ENCODE measurements at regions not wholly inside any gene's neighbourhood (a gene's known extent, or its start where the extent isn't known, plus 50 kb on each side); places are given as distances from the start of the nearest gene placed in this dataset.

DNA sequence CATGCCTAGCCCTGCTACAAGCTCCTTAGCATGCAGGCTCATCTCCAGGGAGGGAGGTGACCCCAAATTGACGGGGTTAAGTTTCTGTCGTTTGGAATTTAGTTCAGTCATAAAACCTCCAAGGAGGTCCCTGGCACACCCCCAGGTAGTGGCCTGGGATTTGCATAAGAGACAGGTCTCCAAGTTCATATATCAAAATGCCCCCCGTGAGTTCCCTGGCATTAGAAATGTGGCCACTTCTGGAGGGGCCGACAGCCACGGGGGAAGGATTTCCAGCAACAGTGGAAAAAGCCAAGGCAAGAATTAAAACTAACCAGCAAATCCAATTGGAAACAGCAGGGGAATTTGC, 228.8 kb downstream of the BCL11B start:
- no peak overlapping the region for H3K27ac ChIP-seq
- no peak for TF ChIP-seq ZFX (IDR thresholded peaks at IDR 0.05)
- TF ChIP-seq, protein P1, sequence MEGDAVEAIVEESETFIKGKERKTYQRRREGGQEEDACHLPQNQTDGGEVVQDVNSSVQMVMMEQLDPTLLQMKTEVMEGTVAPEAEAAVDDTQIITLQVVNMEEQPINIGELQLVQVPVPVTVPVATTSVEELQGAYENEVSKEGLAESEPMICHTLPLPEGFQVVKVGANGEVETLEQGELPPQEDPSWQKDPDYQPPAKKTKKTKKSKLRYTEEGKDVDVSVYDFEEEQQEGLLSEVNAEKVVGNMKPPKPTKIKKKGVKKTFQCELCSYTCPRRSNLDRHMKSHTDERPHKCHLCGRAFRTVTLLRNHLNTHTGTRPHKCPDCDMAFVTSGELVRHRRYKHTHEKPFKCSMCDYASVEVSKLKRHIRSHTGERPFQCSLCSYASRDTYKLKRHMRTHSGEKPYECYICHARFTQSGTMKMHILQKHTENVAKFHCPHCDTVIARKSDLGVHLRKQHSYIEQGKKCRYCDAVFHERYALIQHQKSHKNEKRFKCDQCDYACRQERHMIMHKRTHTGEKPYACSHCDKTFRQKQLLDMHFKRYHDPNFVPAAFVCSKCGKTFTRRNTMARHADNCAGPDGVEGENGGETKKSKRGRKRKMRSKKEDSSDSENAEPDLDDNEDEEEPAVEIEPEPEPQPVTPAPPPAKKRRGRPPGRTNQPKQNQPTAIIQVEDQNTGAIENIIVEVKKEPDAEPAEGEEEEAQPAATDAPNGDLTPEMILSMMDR (conservative IDR thresholded peaks at IDR 0.05), result no peak

DNA sequence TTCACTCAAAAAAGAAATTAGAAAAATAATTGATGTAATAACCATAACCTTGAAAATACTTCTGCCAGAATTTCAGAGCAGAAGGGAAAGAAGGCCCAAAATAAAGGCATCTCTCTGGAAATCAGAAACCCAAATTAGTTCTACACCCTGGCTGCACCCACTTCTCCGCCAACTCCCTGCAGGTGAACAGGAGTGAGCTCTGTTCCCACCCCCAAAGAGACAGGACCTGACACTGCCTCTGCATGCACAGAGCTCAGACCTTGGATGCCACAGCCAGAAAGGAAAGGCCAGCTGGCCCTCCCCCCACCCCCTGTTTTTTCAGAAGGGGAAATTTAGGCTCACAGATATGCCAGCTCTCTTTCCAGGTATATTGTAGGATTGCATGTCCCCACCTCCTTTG, 228.2 kb downstream of the BCL11B start:
- H3K27ac ChIP-seq, result no peak overlapping the region
- no peak for TF ChIP-seq ZFX (IDR thresholded peaks at IDR 0.05)
- TF ChIP-seq, protein P1 (conservative IDR thresholded peaks at IDR 0.05), result no peak

DNA sequence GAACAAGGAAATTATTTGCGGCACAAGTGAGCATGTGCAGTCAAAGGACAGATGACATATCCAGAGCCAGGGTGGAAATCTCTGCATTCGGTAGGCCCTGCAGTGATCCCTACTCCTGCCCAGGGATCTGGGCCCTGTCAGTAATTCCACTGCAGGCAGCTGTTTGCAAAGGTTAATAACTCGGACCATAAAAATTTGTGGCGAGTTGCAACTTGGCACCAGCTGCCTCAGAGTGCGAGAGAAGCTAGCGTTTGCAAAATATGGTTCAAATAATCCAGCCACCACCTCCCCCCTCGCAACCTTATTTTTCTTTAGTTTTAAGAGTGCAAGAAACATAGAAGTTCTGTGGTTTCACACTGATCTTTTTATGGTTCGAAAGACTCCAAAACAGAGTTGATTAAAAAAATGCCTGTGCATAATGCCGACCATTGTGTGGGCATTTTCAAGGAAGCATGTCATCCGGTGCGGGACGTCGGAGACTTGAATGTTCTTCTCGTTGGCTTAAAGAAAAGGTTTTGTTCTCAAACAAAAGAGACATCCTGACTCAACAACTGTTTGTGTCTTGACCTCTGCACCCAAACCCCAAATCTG, 224.5 kb downstream of the BCL11B start:
- TF ChIP-seq ZFX (IDR thresholded peaks at IDR 0.05), result no peak
- TF ChIP-seq, protein P1 (conservative IDR thresholded peaks at IDR 0.05), result no peak
- no peak overlapping the region for H3K27ac ChIP-seq

DNA sequence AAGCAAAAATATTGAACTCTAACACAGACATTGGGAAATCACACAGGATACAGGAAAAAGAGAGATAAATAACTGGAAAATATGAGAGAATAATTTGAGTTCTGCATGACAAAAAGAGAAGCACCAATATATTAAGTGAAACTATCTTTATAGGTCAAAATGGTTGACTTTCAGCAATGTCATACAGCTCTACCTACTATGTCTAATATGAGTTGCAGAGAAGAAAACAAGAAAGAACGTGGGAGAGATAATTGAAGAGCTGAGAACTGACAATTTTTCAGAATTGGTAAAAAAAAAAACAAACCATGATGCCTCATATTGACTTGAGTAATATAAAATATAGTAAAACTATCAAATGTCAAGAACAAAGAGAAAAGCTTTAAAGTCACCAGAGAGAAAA, 221.7 kb downstream of the BCL11B start:
- no peak overlapping the region for H3K27ac ChIP-seq
- TF ChIP-seq, protein P1 (conservative IDR thresholded peaks at IDR 0.05), result no peak
- TF ChIP-seq ZFX (IDR thresholded peaks at IDR 0.05), result no peak

DNA sequence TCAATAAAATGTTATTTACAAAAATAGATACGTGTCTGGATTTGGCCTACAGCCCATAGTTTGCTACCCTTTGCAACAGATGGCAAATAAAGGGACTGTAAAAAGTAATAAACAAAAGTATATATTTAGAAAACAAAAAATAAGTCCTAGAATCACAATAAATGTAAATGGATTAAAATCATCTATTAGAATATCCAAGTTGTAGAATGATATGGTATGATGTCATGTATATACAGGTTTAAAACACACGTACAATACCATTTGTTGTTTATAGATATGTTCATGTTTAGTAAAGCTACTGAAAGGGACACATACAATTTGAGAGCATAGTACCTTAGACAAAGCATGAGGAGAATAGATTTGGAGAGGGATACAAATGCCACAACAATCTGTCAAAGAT, 219.5 kb downstream of the BCL11B start:
- no peak for TF ChIP-seq ZFX (IDR thresholded peaks at IDR 0.05)
- TF ChIP-seq, protein P1 (conservative IDR thresholded peaks at IDR 0.05), result no peak
- H3K27ac ChIP-seq, result no peak overlapping the region

DNA sequence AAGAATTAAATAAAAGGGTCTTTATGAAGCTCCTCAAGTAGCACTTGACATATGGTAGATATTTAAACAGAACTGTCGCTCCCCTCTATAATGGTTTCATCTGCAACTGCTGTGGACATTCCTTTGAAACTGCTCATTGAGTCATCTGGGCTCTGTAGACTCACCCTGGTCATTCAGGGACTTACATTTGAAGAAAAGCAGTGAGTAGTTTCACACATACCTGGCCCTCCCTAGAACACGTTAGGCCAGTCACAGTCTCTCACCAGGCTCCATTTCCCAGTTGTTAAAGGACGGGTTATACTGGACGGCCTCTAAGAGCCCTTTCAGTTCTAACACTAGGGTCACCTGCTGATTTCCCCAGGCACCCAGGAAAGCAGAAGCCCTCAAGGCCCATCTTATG, 217.0 kb downstream of the BCL11B start:
- TF ChIP-seq ZFX (IDR thresholded peaks at IDR 0.05), result no peak
- TF ChIP-seq, protein P1 (conservative IDR thresholded peaks at IDR 0.05), result no peak
- H3K27ac ChIP-seq, result no peak overlapping the region

DNA sequence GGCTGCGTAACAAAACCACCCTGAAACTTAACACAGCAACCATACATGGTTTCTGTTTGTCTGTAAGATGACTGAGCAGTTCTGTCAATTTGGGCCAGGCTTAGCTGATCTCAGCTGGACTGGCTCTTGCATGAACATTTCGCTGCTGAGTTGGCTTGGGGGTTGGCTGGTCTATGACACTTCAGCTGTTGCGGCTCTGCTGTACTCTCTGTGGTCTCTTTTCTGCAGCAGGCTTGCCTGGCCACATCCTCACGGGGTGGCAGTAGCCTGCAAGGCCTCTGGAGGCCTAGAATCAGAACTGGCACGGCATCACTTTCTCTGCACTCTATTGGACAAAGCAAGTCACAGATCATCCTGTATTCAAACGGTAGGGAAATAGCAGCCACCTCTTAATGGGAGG, 216.2 kb downstream of the BCL11B start:
- no peak overlapping the region for H3K27ac ChIP-seq
- no peak for TF ChIP-seq ZFX (IDR thresholded peaks at IDR 0.05)
- TF ChIP-seq, protein P1 (conservative IDR thresholded peaks at IDR 0.05), result no peak
